Renal cortical epithelial cell (primary cell): ENCODE measurements at regions not wholly inside any gene's neighbourhood (a gene's known extent, or its start where the extent isn't known, plus 50 kb on each side); places are given as distances from the start of the nearest gene placed in this dataset.
A peak's percentile ranks its signal among the peaks of the same experiment; 100 is the strongest.
"Not testable (repeated sequence)": the region's sequence is repeated elsewhere in the genome, so short reads cannot be mapped to it uniquely, and the experiment has no call there.

Source experiments
- DNase-seq: peaks from one replicate; pipeline ENCODE4 v3.0.0-alpha.2; 2011; ENCODE audit warnings: low read depth

GRCh38 chr12:65655074-65655493 is 169.2 kb upstream of the HMGA2 start:
- DNase-seq: peak; percentile 65

GRCh38 chr12:65656156-65656882 is 168.0 kb upstream of the HMGA2 start:
- DNase-seq: peak; percentile 50

- peak; percentile 99 for DNase-seq
Measured at GRCh38 chr12:65656891-65657351, 167.4 kb upstream of the HMGA2 start.

- peak; percentile 80 for DNase-seq
Measured at GRCh38 chr12:65657635-65658034, 166.6 kb upstream of the HMGA2 start.

- DNase-seq: no peak
Measured at GRCh38 chr12:65658360-65658759, 165.9 kb upstream of the HMGA2 start.

- no peak for DNase-seq
Measured at GRCh38 chr12:65659681-65660080, 164.6 kb upstream of the HMGA2 start.

GRCh38 chr12:65660096-65660495 is 164.2 kb upstream of the HMGA2 start:
- no peak for DNase-seq

GRCh38 chr12:65660836-65661235 is 163.4 kb upstream of the HMGA2 start:
- no peak for DNase-seq

- no peak for DNase-seq
Measured at GRCh38 chr12:65662590-65662989, 161.7 kb upstream of the HMGA2 start.

- DNase-seq: no peak
Measured at GRCh38 chr12:65663097-65663496, 161.2 kb upstream of the HMGA2 start.

GRCh38 chr12:65663648-65664047 is 160.6 kb upstream of the HMGA2 start:
- DNase-seq: no peak

GRCh38 chr12:65664715-65665250 is 159.5 kb upstream of the HMGA2 start:
- no peak for DNase-seq

GRCh38 chr12:65665817-65666216 is 158.5 kb upstream of the HMGA2 start:
- no peak for DNase-seq

- no peak for DNase-seq
Measured at GRCh38 chr12:65666876-65667275, 157.4 kb upstream of the HMGA2 start.

- DNase-seq: no peak
Measured at GRCh38 chr12:65667932-65668331, 156.4 kb upstream of the HMGA2 start.

GRCh38 chr12:65668981-65669695 is 155.1 kb upstream of the HMGA2 start:
- no peak for DNase-seq

GRCh38 chr12:65670775-65671174 is 153.5 kb upstream of the HMGA2 start:
- DNase-seq: peak; percentile 25

GRCh38 chr12:65672441-65672840 is 151.8 kb upstream of the HMGA2 start:
- no peak for DNase-seq

- no peak for DNase-seq
Measured at GRCh38 chr12:65673156-65673690, 151.1 kb upstream of the HMGA2 start.

GRCh38 chr12:65673732-65674131 is 150.6 kb upstream of the HMGA2 start:
- peak; percentile 72 for DNase-seq

GRCh38 chr12:65675141-65675621 is 149.1 kb upstream of the HMGA2 start:
- peak; percentile 52 for DNase-seq

GRCh38 chr12:65678172-65678571 is 146.1 kb upstream of the HMGA2 start:
- DNase-seq: not testable (repeated sequence)

GRCh38 chr12:65681226-65681625 is 143.1 kb upstream of the HMGA2 start:
- DNase-seq: no peak
